Transverse colon (tissue), 4 donors: ENCODE measurements at regions not wholly inside any gene's neighbourhood (a gene's known extent, or its start where the extent isn't known, plus 50 kb on each side); places are given as distances from the start of the nearest gene placed in this dataset.

Experiments used
- EP300 ChIP-seq: sonication (generic); formaldehyde crosslinking; IDR thresholded peaks from one replicate; pipeline ENCODE4 v1.6.1; 2017; ENCODE audit warnings: antibody characterized with exemption, low read depth
- POLR2AphosphoS5 ChIP-seq, 3 donors: sonication (generic); formaldehyde crosslinking; IDR thresholded peaks; one replicate each; pipeline ENCODE4 v1.6.1; 2016; ENCODE audit warnings: antibody characterized with exemption in 3 of 3
- TF ChIP-seq, protein P1 (sequence below), 5 experiments: fragments of 200-600 bp in 3 of 5; fragments of 450-650 bp in 2 of 5; sonication (generic) in 3 of 5; IDR thresholded peaks; 1 replicate in 2 of 5; 2 replicates in 3 of 5; pipeline ENCODE4 v1.5.1; 2016 to 2017; ENCODE audit warnings: antibody characterized with exemption in 5 of 5, inconsistent platforms in 3 of 5, mild to moderate bottlenecking in 2 of 5, moderate library complexity in 1 of 5

DNA sequence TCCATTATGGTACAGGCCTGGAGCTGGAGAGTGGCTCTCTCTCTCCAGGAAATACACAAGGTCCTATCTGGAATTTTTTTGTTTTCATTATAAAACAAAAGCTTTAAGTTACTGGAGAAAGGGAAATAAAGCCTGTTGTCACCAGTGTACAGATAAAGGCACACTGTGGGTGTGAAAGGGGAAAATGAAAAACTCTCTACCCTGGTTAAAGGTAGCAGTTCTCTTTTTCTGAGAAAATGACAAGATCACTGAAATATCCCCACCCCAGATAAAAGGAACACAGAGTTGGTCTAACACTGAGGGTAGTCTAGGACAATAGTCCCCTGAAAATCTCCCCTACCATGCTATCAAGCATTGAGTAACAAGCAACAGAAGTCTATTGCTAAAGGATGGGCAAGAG, 438.7 kb downstream of the MBD2 start:
- TF ChIP-seq, protein P1, sequence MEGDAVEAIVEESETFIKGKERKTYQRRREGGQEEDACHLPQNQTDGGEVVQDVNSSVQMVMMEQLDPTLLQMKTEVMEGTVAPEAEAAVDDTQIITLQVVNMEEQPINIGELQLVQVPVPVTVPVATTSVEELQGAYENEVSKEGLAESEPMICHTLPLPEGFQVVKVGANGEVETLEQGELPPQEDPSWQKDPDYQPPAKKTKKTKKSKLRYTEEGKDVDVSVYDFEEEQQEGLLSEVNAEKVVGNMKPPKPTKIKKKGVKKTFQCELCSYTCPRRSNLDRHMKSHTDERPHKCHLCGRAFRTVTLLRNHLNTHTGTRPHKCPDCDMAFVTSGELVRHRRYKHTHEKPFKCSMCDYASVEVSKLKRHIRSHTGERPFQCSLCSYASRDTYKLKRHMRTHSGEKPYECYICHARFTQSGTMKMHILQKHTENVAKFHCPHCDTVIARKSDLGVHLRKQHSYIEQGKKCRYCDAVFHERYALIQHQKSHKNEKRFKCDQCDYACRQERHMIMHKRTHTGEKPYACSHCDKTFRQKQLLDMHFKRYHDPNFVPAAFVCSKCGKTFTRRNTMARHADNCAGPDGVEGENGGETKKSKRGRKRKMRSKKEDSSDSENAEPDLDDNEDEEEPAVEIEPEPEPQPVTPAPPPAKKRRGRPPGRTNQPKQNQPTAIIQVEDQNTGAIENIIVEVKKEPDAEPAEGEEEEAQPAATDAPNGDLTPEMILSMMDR (IDR thresholded peaks at IDR 0.05): no peak
- TF ChIP-seq EP300 (no peak), POLR2AphosphoS5 (IDR thresholded peaks at IDR 0.05) (no peak)
